Lower lobe of right lung (tissue), 2 donors: ENCODE measurements at regions not wholly inside any gene's neighbourhood (a gene's known extent, or its start where the extent isn't known, plus 50 kb on each side); places are given as distances from the start of the nearest gene placed in this dataset.

Experiments used
- ATAC-seq, 2 donors: fragments of 200-7000 bp; cut with Tn5 transposase; one replicate each; pipeline ENCODE4 v1.9.1; 2020 to 2022; ENCODE audit warnings: mild to moderate bottlenecking in 2 of 2, moderate library complexity in 2 of 2
- DNase-seq: peaks from one replicate; pipeline ENCODE4 v3.0.0-alpha.2; 2020
- H3K27ac ChIP-seq: fragments of 200-600 bp; one replicate; pipeline ENCODE4 v1.8.0; 2022
- H3K27me3 ChIP-seq: fragments of 200-600 bp; one replicate; pipeline ENCODE4 v1.8.0; 2022; ENCODE audit warnings: low read depth
- H3K36me3 ChIP-seq: fragments of 200-600 bp; one replicate; pipeline ENCODE4 v1.8.0; 2022; ENCODE audit warnings: mild to moderate bottlenecking
- H3K4me1 ChIP-seq: fragments of 200-600 bp; one replicate; pipeline ENCODE4 v1.8.0; 2022
- H3K4me3 ChIP-seq: fragments of 200-600 bp; one replicate; pipeline ENCODE4 v1.8.0; 2022; ENCODE audit warnings: mild to moderate bottlenecking
- H3K9me3 ChIP-seq: fragments of 200-600 bp; one replicate; pipeline ENCODE4 v1.8.0; 2022
- CTCF ChIP-seq: fragments of 200-600 bp; IDR thresholded peaks from one replicate; pipeline ENCODE4 v1.8.0; 2022; ENCODE audit warnings: antibody characterized with exemption, mild to moderate bottlenecking
- intact Hi-C: fragments of 100-400 bp; cut with DNase I; formaldehyde crosslinking; loops from one replicate; pipeline ENCODE4 v1.11.0; 2022
- donor health status: DM: no; HTN: yes; CAD: no; lungs with severe emphysema.

GRCh38 chr11:121889931-121890330, 226.1 kb downstream of the BLID start:
- H3K27ac ChIP-seq: no peak overlapping the region
- H3K4me3 ChIP-seq: no peak overlapping the region
- TF ChIP-seq CTCF: no peak
- H3K36me3 ChIP-seq: no peaks in the 10 kb centered on the region
- intact Hi-C loops: no loop called here
- DNase-seq: no peak
- no peaks in the 10 kb centered on the region for H3K9me3 ChIP-seq
- no peaks in the 10 kb centered on the region for H3K27me3 ChIP-seq
- ATAC-seq: no peak
- peaks cover 20% of the 10 kb centered on the region for H3K4me1 ChIP-seq

- no peak overlapping the region for H3K27ac ChIP-seq
- H3K4me3 ChIP-seq: no peak overlapping the region
- no peak for DNase-seq
- TF ChIP-seq CTCF: no peak
- H3K27me3 ChIP-seq: no peaks in the 10 kb centered on the region
- H3K4me1 ChIP-seq: peaks cover 20% of the 10 kb centered on the region
- ATAC-seq: no peak
- H3K36me3 ChIP-seq: no peaks in the 10 kb centered on the region
- intact Hi-C loops: no loop called here
- no peaks in the 10 kb centered on the region for H3K9me3 ChIP-seq
These were observed 226.8 kb downstream of the BLID start for GRCh38 chr11:121889186-121889585.

- Histone ChIP-seq H3K36me3 (no peaks in the 10 kb centered on the region), H3K9me3 (no peaks in the 10 kb centered on the region)
- no peak for DNase-seq
These were observed 227.9 kb downstream of the BLID start for GRCh38 chr11:121887976-121888557.

GRCh38 chr11:121887569-121887968, 228.4 kb downstream of the BLID start:
- ATAC-seq: peak; percentile 78 to 87
- no peak for TF ChIP-seq CTCF
- no peaks in the 10 kb centered on the region for H3K27me3 ChIP-seq
- H3K4me3 ChIP-seq: no peak overlapping the region
- H3K27ac ChIP-seq: no peak overlapping the region
- H3K4me1 ChIP-seq: peaks cover 20% of the 10 kb centered on the region
- no peaks in the 10 kb centered on the region for H3K9me3 ChIP-seq
- no peak for DNase-seq
- H3K36me3 ChIP-seq: no peaks in the 10 kb centered on the region
- intact Hi-C loops: no loop called here

More at GRCh38 chr11:121887976-121888557, 227.9 kb downstream of the BLID start:
- no peak for ATAC-seq
- Histone ChIP-seq H3K4me3 (no peak overlapping the region), H3K27me3 (no peaks in the 10 kb centered on the region), H3K27ac (no peak overlapping the region), H3K4me1 (peaks cover 20% of the 10 kb centered on the region)
- intact Hi-C loops: no loop called here
- TF ChIP-seq CTCF: no peak

GRCh38 chr11:121886996-121887395, 229.0 kb downstream of the BLID start:
- Histone ChIP-seq H3K4me1 (peaks cover 18% of the 10 kb centered on the region), H3K36me3 (no peaks in the 10 kb centered on the region), H3K27me3 (no peaks in the 10 kb centered on the region), H3K27ac (no peak overlapping the region), H3K4me3 (no peak overlapping the region), H3K9me3 (no peaks in the 10 kb centered on the region)
- intact Hi-C loops: no loop called here
- DNase-seq (no peak), ATAC-seq (no peak)
- TF ChIP-seq CTCF: no peak
